WTC11 (cell line): ENCODE measurements at regions not wholly inside any gene's neighbourhood (a gene's known extent, or its start where the extent isn't known, plus 50 kb on each side); places are given as distances from the start of the nearest gene placed in this dataset.

Experiments used
- MYBL2 ChIP-seq: sonication (generic); formaldehyde crosslinking; IDR thresholded peaks from 2 replicates; pipeline ENCODE4 v1.8.1; 2023; ENCODE audit warnings: mild to moderate bottlenecking, moderate library complexity, missing genetic modification reagents
- SP1 ChIP-seq: sonication (generic); formaldehyde crosslinking; conservative IDR thresholded peaks from 2 replicates; pipeline ENCODE4 v1.8.1; 2022; ENCODE audit warnings: missing genetic modification reagents
- ZNF317 ChIP-seq: sonication (generic); formaldehyde crosslinking; IDR thresholded peaks from 2 replicates; pipeline ENCODE4 v1.8.1; 2023; ENCODE audit warnings: low read depth, mild to moderate bottlenecking, moderate library complexity, missing genetic modification reagents, borderline replicate concordance
- TF ChIP-seq, protein P1 (sequence below): fragments of 200-600 bp; IDR thresholded peaks from 2 replicates; pipeline ENCODE4 v1.8.0; 2022; ENCODE audit warnings: antibody characterized with exemption
- TF ChIP-seq, protein P2 (sequence below): sonication (generic); formaldehyde crosslinking; IDR thresholded peaks from 2 replicates; pipeline ENCODE4 v1.8.0; 2022; ENCODE audit warnings: mild to moderate bottlenecking, missing genetic modification reagents
- TF ChIP-seq, protein P3 (sequence below): sonication (generic); formaldehyde crosslinking; IDR thresholded peaks from 2 replicates; pipeline ENCODE4 v1.8.1; 2022; ENCODE audit warnings: low read depth, missing genetic modification reagents, borderline replicate concordance

DNA sequence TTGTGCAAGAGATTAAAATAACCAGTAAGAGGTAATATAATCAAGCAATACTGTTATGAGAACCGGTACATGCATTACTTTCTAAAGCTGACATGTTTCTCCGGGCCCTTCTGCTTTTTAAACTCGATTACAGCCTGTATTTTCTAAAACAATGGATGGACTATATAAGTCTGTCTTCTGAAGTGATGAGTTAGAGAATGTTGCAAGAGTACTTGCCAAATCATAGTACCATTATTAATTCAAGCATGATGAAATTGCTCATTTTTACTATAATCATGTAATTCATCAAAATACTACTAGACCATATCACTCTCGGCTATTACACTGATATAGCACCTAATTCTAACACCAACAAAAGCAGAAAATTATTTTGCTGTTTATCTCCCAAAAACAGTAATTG is 1240.3 kb upstream of the ACVR2A start:
- TF ChIP-seq SP1 (CRISPR knock-in tag): no peak
- TF ChIP-seq ZNF317 (CRISPR knock-in tag): no peak
- TF ChIP-seq, protein P1, sequence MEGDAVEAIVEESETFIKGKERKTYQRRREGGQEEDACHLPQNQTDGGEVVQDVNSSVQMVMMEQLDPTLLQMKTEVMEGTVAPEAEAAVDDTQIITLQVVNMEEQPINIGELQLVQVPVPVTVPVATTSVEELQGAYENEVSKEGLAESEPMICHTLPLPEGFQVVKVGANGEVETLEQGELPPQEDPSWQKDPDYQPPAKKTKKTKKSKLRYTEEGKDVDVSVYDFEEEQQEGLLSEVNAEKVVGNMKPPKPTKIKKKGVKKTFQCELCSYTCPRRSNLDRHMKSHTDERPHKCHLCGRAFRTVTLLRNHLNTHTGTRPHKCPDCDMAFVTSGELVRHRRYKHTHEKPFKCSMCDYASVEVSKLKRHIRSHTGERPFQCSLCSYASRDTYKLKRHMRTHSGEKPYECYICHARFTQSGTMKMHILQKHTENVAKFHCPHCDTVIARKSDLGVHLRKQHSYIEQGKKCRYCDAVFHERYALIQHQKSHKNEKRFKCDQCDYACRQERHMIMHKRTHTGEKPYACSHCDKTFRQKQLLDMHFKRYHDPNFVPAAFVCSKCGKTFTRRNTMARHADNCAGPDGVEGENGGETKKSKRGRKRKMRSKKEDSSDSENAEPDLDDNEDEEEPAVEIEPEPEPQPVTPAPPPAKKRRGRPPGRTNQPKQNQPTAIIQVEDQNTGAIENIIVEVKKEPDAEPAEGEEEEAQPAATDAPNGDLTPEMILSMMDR: no peak
- TF ChIP-seq, protein P2, sequence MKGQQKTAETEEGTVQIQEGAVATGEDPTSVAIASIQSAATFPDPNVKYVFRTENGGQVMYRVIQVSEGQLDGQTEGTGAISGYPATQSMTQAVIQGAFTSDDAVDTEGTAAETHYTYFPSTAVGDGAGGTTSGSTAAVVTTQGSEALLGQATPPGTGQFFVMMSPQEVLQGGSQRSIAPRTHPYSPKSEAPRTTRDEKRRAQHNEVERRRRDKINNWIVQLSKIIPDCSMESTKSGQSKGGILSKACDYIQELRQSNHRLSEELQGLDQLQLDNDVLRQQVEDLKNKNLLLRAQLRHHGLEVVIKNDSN: no peak
- TF ChIP-seq MYBL2 (CRISPR knock-in tag): no peak
- TF ChIP-seq, protein P3, sequence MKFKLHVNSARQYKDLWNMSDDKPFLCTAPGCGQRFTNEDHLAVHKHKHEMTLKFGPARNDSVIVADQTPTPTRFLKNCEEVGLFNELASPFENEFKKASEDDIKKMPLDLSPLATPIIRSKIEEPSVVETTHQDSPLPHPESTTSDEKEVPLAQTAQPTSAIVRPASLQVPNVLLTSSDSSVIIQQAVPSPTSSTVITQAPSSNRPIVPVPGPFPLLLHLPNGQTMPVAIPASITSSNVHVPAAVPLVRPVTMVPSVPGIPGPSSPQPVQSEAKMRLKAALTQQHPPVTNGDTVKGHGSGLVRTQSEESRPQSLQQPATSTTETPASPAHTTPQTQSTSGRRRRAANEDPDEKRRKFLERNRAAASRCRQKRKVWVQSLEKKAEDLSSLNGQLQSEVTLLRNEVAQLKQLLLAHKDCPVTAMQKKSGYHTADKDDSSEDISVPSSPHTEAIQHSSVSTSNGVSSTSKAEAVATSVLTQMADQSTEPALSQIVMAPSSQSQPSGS (CRISPR knock-in tag): no peak
